GM12872 (cell line): ENCODE measurements at regions not wholly inside any gene's neighbourhood (a gene's known extent, or its start where the extent isn't known, plus 50 kb on each side); places are given as distances from the start of the nearest gene placed in this dataset.

Source experiments
- TF ChIP-seq, protein P1 (sequence below): IDR thresholded peaks from 3 replicates; pipeline ENCODE4 v1.5.1; 2011; ENCODE audit warnings: low read depth, mild to moderate bottlenecking, low read length, moderate library complexity; ENCODE audit not compliant: insufficient read depth

DNA sequence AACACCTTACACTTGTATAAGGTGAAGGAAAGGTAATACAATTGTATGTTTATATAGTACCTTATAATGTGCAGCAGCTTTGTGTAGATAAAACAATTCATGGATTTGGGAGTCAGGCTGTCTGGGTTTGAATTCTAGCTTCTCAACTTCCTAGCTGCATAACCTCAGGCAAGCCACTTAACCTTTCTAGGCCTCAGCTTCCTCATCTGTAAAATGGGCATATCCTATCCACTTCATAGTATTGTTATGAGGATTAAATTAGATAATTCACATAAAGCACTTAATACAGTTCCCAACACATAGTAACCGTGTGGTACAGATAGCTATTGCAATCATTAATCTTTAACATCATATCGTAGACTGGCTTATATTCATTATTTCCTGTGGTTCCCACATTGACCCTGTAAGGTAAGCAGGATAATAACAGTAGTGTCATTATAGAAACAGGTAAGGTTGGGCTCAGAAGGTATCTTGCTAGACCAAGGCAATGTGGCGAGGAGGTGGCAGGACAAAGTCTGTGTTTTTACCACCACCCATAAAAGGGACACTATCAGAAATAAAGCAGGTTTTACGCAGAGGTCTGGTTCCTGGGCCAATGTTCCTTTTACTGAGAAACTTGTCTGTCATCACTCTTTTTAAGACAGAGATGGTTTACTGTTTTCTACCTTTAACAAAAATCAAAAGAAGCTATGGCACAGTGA, 334.1 kb downstream of the RRAGC start:
- TF ChIP-seq, protein P1, sequence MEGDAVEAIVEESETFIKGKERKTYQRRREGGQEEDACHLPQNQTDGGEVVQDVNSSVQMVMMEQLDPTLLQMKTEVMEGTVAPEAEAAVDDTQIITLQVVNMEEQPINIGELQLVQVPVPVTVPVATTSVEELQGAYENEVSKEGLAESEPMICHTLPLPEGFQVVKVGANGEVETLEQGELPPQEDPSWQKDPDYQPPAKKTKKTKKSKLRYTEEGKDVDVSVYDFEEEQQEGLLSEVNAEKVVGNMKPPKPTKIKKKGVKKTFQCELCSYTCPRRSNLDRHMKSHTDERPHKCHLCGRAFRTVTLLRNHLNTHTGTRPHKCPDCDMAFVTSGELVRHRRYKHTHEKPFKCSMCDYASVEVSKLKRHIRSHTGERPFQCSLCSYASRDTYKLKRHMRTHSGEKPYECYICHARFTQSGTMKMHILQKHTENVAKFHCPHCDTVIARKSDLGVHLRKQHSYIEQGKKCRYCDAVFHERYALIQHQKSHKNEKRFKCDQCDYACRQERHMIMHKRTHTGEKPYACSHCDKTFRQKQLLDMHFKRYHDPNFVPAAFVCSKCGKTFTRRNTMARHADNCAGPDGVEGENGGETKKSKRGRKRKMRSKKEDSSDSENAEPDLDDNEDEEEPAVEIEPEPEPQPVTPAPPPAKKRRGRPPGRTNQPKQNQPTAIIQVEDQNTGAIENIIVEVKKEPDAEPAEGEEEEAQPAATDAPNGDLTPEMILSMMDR = no peak

DNA sequence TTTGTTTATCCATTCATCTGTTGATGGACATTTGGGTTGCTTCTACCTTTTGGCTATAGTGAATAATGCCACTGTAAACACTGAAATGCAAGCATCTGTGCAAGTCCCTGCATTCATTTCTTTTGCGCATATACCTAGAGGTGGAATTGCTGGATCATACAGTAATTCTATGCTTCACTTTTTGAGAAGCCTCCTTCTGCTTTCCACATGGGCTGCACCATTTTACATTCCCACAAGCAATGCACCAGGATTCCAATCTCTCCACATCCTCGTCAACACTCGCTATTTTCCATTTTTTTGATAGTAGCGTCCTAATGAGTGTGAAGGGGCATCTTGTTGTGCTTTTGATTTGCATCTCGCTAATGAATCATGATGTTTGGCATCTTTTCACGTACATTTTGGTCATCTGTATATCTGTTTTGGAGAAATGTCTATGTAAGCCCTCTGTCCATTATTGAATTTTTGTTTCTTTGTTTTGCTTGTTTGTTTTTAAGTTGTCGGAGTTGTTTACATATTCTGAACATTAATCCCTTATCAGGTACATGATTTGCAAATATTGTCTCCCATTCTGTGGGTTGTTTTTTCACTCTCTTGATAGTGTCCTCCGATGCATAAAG, 335.4 kb downstream of the RRAGC start:
- TF ChIP-seq, protein P1 = no peak

DNA sequence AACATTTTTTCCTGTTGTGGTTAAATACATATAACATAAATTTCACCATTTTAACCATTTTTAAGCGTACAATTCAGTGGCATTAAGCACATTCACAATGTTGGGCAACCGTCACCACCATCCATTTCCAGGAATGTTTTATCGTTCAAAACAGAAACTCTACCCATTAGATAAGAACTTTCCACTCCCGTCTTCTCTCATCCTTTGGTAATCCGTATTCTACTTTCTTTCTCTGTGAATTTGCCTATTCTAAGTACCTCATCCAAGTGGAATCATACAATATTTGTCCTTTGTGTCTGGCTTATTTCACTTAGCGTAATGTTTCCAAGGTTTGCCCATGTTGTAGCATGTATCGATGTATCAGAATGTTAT, 336.0 kb downstream of the RRAGC start:
- TF ChIP-seq, protein P1 = no peak

DNA sequence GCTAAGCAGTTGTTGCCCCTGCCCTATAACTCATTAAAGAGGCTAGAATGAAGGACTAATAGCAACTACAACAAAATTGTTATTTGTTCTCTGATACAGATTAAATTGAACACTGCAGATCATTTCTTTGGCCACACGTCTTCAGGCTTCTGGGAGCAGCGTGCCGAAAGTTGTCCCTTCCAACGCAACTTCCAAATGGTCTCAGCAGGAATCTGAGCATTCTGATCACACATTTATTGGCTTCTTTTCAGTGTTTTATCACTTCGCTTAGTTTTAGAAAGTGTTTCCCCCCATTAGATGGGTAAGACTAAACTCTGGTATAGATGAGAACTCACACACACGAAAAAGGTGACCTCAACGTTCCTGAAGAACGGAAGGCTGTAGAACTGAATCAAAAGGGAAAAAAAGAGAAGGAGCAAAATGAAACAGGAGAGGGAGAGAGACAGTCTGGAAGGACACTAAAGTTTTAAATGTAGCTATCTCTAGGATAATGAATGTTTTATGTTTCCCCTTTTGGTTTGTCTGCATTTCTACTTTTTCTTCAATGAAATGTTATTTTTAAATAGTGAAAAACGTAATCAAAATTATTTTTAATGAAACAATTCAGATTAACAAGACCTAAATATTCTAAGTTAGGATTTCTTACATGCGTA, 336.5 kb downstream of the RRAGC start:
- TF ChIP-seq, protein P1 = no peak

DNA sequence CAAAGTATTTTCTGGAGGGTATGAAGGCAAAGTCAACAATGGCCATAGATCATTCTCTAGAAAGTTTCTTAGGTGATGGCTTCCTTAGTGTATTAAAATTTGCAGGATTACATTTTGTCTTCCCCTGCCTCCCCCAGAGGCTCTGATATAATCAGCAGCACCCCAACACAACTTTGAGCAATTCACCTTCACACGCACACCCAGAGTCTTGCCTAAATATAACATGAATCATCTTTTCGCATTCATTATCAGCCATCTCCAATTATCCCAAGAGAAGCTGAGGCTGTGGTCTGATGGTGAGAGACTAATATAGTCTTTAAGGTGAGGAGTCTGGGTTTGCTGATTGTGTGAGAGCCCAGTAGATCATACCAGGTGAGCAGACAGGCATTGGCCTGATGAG, 343.0 kb downstream of the RRAGC start:
- TF ChIP-seq, protein P1 = no peak

DNA sequence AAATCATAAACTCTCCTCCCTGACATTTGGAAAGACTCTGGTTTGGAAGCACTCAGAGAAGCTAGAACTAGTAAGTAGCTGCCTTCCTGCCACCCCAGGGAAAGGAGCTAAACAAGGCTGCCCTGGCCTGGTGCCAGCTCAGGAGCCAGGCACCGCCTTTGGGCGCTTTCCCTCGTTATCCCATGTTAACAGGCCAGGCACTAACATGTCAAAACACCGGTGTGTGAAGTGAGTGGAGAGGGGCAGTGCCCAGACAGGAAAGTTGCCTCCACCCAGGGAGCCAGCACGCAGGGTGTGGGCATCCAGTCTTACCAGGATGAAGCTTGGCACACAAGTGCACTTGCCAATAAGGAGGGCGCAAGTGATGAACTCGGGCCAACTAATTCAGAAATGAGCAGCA, 346.8 kb downstream of the RRAGC start:
- TF ChIP-seq, protein P1 = no peak

DNA sequence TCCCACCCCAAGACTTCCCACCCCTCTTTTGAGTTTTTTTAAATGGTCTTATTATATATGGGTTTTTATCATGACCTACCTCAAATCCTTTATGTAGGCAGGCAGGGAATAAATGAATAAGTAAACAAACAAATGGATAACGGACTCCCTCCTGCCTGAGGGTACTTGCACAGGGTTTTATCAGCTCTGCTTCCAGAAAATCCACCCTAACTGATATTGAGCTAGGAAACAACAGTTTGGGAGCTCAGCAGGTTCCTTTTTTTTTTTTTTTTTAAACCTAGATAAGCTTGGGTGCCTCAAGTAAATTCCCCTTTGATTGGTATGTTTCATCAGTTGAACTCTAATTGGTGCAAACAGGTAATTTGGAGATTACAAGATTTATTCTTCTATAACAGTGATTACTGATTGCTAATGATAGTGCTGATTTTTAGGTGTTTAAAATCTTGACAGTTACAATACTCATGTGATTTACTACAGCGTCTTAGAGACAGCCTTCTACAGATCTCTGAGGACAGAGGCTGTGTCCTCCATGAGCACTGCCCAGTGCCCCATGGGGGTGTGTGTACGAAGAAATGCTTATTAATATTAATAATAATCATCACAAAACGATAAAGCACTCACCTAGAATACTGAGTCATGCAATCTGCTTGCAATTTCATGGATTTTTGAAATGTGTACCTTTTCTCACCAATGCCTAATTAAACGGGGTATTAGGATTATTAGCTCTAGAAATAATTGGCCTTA, 347.4 kb downstream of the RRAGC start:
- TF ChIP-seq, protein P1 = no peak
